Panc1 (cell line): ENCODE measurements at regions not wholly inside any gene's neighbourhood (a gene's known extent, or its start where the extent isn't known, plus 50 kb on each side); places are given as distances from the start of the nearest gene placed in this dataset.

Experiments used
- ATAC-seq: fragments of 200-7000 bp; cut with Tn5 transposase; 2 replicates; pipeline ENCODE4 v1.9.1; 2020; ENCODE audit warnings: mild to moderate bottlenecking, moderate library complexity
- BruUV-seq: library from RNA; stranded (reverse); fragments of 400-500 nt; replicated peaks from 2 replicates; lab custom pipeline; 2021; lab: Mats Ljungman, UMichigan
- CTCF ChIA-PET: fragments of 300-600 bp; sonication (Branson Sonifier 250); formaldehyde crosslinking; loops from one replicate; lab custom pipeline; 2022; ENCODE audit warnings: antibody characterized with exemption; lab: Charles Lee
- POLR2A ChIA-PET: fragments of 300-600 bp; sonication (Branson Sonifier 250); formaldehyde crosslinking; loops from one replicate; lab custom pipeline; 2022; ENCODE audit warnings: antibody characterized with exemption; lab: Charles Lee
- DNase-seq: peaks from one replicate; pipeline ENCODE4 v3.0.0-alpha.2; 2010; ENCODE audit warnings: low read depth, low spot score
- H3K27ac ChIP-seq: 2 replicates; pipeline ENCODE4 v1.5.1; 2011; ENCODE audit warnings: mild to moderate bottlenecking, low read length, inconsistent platforms
- H3K27me3 ChIP-seq: fragments of 200-500 bp; sonication (Bioruptor generic); 2 replicates; pipeline ENCODE4 v1.6.0; 2014; ENCODE audit warnings: low read length, inconsistent platforms; ENCODE audit not compliant: control insufficient read depth, insufficient read depth
- H3K36me3 ChIP-seq: fragments of 200-500 bp; sonication (Bioruptor generic); 2 replicates; pipeline ENCODE4 v1.5.1; 2014; ENCODE audit warnings: inconsistent platforms, mild to moderate bottlenecking, low read length, moderate library complexity; ENCODE audit not compliant: control insufficient read depth, insufficient read depth
- H3K4me1 ChIP-seq: 2 replicates; pipeline ENCODE4 v1.5.1; 2011; ENCODE audit warnings: inconsistent platforms, mild to moderate bottlenecking, low read length, moderate library complexity; ENCODE audit not compliant: control insufficient read depth, insufficient read depth
- H3K4me3 ChIP-seq, 2 experiments: 2 replicates each; pipeline ENCODE4 v1.5.1; 2011 to 2012; ENCODE audit warnings: low read depth in 2 of 2, low read length in 2 of 2, mild to moderate bottlenecking in 2 of 2, inconsistent platforms in 1 of 2, moderate library complexity in 1 of 2
- H3K9me3 ChIP-seq: fragments of 200-500 bp; sonication (Bioruptor generic); 2 replicates; pipeline ENCODE4 v1.5.1; 2014; ENCODE audit warnings: low read depth, mild to moderate bottlenecking, inconsistent platforms, low read length, moderate library complexity; ENCODE audit not compliant: control insufficient read depth, insufficient read depth
- POLR2AphosphoS5 ChIP-seq: IDR thresholded peaks from 2 replicates; pipeline ENCODE4 v1.6.1; 2012; ENCODE audit warnings: mild to moderate bottlenecking, low read depth, low read length, moderate library complexity
- REST ChIP-seq, 2 experiments: IDR thresholded peaks; 2 replicates each; pipeline ENCODE4 v1.6.1; 2011 to 2012; ENCODE audit warnings: low read depth in 2 of 2, control low read depth in 1 of 2, low read length in 1 of 2, mild to moderate bottlenecking in 1 of 2, moderate library complexity in 1 of 2; ENCODE audit not compliant: insufficient read depth in 1 of 2
- SIN3A ChIP-seq: IDR thresholded peaks from 2 replicates; pipeline ENCODE4 v1.6.1; 2012; ENCODE audit warnings: low read depth, mild to moderate bottlenecking, low read length, moderate library complexity, borderline replicate concordance; ENCODE audit not compliant: insufficient read depth
- TCF7L2 ChIP-seq: IDR thresholded peaks from 2 replicates; pipeline ENCODE4 v1.6.1; 2011; ENCODE audit warnings: mild to moderate bottlenecking, low read depth, low read length, inconsistent platforms
- in situ Hi-C: cut with HindIII; loops from 2 replicates; pipeline ENCODE4 v1.10.0; 2016; ENCODE audit warnings: low sequenced_read_pairs, low pct_unique_long_range_greater_than_20kb
- intact Hi-C: fragments of 100-400 bp; cut with micrococcal nuclease; formaldehyde crosslinking; loops from one replicate; pipeline ENCODE4 v1.10.0; 2022; ENCODE audit not compliant: unreplicated experiment
- TF ChIP-seq, protein P1 (sequence below): fragments of 450-650 bp; IDR thresholded peaks from 2 replicates; pipeline ENCODE4 v1.5.1; 2017; ENCODE audit warnings: mild to moderate bottlenecking

- no peak for TF ChIP-seq REST (IDR thresholded peaks at IDR 0.05; ENCODE audit: insufficient read depth in 1 of 2, low read depth in 2 of 2, low read length in 1 of 2)
- no peak for TF ChIP-seq TCF7L2
- TF ChIP-seq SIN3A = no peak
- TF ChIP-seq POLR2AphosphoS5 = no peak
- TF ChIP-seq, protein P1, sequence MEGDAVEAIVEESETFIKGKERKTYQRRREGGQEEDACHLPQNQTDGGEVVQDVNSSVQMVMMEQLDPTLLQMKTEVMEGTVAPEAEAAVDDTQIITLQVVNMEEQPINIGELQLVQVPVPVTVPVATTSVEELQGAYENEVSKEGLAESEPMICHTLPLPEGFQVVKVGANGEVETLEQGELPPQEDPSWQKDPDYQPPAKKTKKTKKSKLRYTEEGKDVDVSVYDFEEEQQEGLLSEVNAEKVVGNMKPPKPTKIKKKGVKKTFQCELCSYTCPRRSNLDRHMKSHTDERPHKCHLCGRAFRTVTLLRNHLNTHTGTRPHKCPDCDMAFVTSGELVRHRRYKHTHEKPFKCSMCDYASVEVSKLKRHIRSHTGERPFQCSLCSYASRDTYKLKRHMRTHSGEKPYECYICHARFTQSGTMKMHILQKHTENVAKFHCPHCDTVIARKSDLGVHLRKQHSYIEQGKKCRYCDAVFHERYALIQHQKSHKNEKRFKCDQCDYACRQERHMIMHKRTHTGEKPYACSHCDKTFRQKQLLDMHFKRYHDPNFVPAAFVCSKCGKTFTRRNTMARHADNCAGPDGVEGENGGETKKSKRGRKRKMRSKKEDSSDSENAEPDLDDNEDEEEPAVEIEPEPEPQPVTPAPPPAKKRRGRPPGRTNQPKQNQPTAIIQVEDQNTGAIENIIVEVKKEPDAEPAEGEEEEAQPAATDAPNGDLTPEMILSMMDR = no peak
- in situ Hi-C loops = no loop called here
- ChIA-PET POLR2A (no interaction called here), CTCF (no interaction called here)
- no peaks in the 10 kb centered on the region for H3K4me1 ChIP-seq
- peaks cover 37% of the 10 kb centered on the region for H3K27me3 ChIP-seq
- H3K27ac ChIP-seq = no peak overlapping the region
- no peaks in the 10 kb centered on the region for H3K9me3 ChIP-seq
- H3K4me3 ChIP-seq = no peak overlapping the region
- no TSS peak for BruUV-seq
- intact Hi-C loops = no loop called here
- DNase-seq = no peak
- no peaks in the 10 kb centered on the region for H3K36me3 ChIP-seq
- no peak for ATAC-seq
Measured at GRCh38 chr6:111967131-111967530, 86.8 kb upstream of the CCN6 start.

- H3K27me3 ChIP-seq = peaks cover 41% of the 10 kb centered on the region
- BruUV-seq = no TSS peak
- DNase-seq (no peak), ATAC-seq (no peak)
- TF ChIP-seq, protein P1 = no peak
- TF ChIP-seq POLR2AphosphoS5 (no peak), TCF7L2 (no peak), REST (IDR thresholded peaks at IDR 0.05; ENCODE audit: insufficient read depth in 1 of 2, low read depth in 2 of 2, low read length in 1 of 2) (no peak), SIN3A (no peak)
- H3K4me3 ChIP-seq = no peak overlapping the region
- intact Hi-C loops = no loop called here
- H3K4me1 ChIP-seq = no peaks in the 10 kb centered on the region
- POLR2A ChIA-PET = interaction anchor here (0.5 kb wide), 1 partner anchor 158 kb away, joined by 9 read pairs; no protein-coding TSS in a partner anchor
- no peak overlapping the region for H3K27ac ChIP-seq
- in situ Hi-C loops = no loop called here
- CTCF ChIA-PET = no interaction called here
- no peaks in the 10 kb centered on the region for H3K36me3 ChIP-seq
- H3K9me3 ChIP-seq = no peaks in the 10 kb centered on the region
Measured at GRCh38 chr6:111970426-111970825, 83.5 kb upstream of the CCN6 start.
